NCI-H2227 treated with DMSO at 0.1 percent for 48 hours (cell line): ENCODE measurements at regions not wholly inside any gene's neighbourhood (a gene's known extent, or its start where the extent isn't known, plus 50 kb on each side); places are given as distances from the start of the nearest gene placed in this dataset.

Source experiments
- DNase-seq: peaks from one replicate; lab custom pipeline; 2025; lab: John Stamatoyannopoulos, UW

DNA sequence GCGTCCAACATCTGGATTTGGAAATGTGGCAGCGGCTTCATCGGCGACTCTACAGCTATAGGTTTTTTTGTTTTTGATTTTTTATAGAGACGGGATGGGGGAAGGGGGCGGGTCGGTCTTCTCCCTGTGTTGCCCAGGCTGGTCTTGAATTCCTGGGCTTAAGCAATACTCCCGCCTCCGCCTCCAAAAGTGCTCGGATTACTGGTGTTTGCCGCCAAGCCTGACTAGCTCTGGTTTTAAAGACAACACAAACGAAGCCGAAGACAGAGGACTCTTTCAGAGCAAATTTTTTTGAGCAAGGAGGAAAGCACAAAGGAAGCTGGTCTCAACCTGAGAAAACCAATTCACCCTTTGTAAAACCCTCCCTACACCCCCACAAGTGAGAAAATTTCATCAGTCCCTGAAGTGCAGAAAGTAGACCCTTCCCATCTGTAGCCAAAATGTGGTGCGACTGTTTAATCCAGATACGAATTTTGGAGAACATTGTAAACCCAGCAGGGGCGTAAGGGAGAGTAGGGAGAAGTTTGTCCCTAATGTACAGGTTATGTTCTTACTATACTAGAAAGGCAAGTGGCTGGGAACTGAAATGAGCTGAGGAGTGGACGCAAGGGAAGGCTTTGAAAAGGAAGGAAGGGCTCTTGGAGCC lies 185.9 kb downstream of the TRIM27 start:
- no peak for DNase-seq

GRCh38 chr6:28738396-28738765 lies 185.4 kb downstream of the TRIM27 start:
- no peak for DNase-seq

DNA sequence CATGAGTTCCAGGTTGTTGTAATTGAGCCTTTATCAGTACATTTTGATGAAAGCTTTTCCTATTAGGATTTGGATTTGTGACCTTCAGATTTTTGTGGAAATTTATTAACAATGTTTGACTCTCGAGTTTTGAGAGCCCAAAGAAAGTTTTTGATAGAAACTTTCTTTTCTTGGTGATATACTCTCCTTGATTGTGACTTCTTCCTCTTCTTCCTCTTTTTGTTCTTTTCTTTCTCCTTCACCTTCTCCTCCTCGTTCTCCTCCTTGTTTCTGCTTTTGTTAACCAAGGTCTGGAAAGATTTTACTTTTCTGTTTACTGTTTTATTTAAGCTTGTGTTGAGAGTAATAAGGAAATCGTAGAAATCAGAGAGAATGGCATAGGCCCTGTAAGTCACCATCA lies 182.4 kb downstream of the TRIM27 start:
- DNase-seq: no peak

GRCh38 chr6:28742668-28743270 lies 181.0 kb downstream of the TRIM27 start:
- peak; percentile 28 for DNase-seq

DNA sequence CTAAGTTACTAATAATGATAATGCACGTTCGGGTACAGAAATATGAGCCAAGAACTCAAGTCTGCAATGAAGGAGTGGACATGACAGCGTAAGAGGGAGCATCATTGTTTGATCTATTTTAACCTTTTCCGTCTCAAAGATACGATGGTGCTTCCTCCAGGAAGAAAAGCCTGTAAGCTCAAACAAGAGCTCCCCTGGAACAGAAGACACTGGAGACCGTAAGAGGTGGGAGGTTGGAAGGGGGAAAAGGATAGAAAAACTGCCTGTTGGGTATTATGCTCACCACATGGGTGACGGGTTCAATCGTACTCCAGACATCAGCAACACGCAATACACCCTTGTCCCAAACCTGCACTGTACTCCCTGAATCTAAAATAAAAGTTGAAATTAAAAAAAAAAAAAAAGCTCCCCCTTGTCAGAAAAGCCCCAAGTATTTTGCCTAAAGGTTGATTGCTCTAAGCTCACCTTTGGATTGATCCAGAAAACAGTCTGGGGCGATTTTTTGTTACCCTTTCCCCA lies 180.5 kb downstream of the TRIM27 start:
- no peak for DNase-seq

DNA sequence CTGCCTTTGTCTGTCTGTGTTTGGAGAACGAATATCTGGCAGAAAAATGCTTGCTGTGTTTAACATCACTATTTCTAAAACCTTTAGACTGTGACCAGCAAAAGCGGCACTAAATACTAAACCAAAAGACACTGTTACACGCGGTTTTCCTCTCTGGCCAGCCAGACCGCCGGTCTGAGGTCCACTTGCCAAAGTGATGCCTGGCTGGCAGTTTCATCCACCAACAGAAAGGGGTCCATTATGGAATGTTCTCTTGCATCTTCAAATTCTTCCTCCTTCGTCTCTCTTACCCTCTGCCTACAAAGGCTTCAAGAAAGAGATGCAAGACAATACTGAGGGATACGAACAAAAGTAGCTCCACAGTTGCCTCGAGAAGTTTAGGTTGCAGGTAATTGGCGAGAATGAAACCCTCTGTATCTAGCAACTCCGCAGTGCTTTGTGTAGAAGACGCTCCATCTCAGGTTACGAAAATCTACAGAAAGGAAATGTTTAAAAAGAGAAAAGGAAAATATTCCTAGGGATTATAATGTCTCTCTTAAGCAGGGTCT lies 176.6 kb downstream of the TRIM27 start:
- DNase-seq: no peak

DNA sequence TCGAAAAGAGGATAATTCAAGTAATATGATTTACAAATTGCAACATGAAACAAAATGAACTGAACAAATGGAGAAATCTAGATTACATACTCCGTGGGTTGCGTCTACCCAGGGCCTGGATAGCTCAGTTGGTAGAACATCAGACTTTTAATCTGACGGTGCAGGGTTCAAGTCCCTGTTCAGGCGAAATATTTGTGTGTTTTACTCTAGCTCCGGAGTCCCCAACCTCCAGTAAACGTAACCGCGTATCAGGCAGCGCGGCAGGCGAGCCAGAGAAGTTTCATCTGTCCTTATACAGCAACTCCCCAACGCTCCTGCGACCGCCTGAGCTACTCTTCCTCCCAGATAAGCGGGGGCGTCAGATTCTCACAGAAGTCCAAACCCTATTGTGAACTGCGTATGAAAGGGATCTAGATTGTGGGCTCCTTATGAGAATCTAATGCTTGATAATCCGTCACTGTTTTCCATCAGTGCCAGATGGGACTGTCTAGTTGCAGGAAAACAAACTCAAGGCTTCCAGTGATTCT lies 176.1 kb downstream of the TRIM27 start:
- no peak for DNase-seq

DNA sequence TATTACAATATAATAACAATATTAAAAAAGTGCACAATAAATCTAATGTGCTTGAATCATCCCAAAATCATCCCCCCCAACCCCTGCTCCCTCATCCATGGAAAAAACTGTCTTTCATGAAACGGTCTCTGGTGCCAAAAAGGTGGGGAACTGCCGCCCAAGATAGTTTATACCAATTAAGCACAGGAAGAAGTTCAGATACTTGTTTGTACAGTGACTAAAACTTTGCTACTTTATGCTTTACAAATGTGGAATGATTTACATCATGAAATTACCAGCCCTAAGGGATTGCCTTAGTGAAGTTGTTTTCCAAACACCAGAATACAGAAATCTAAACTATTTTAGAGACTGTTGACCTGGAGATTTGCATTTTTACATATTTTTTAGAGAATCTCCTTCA lies 175.6 kb downstream of the TRIM27 start:
- DNase-seq: no peak

GRCh38 chr6:28750926-28751458 lies 172.8 kb downstream of the TRIM27 start:
- DNase-seq: no peak

DNA sequence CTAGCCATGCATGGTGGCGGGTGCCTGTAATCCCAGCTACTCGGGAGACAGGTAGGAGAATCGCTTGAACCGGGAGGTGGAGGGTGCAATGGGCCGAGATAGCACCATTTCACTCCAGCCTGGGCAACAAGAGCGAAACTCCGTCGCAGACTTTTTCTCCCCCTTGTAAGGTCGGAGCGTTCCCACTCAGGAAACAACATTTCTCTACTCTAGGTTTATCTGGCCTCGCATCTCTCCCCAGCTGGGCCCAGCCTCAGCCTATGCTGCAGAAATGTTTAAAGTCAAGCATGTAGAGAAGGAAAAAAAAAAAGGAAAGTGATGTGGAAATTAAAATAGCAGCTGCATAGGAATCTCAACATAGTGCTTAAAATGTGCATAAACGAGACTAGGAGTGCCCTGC lies 172.3 kb downstream of the TRIM27 start:
- DNase-seq: no peak

GRCh38 chr6:28751963-28752350 lies 171.8 kb downstream of the TRIM27 start:
- DNase-seq: no peak

GRCh38 chr6:28757429-28758045 lies 166.2 kb downstream of the TRIM27 start:
- DNase-seq: no peak

DNA sequence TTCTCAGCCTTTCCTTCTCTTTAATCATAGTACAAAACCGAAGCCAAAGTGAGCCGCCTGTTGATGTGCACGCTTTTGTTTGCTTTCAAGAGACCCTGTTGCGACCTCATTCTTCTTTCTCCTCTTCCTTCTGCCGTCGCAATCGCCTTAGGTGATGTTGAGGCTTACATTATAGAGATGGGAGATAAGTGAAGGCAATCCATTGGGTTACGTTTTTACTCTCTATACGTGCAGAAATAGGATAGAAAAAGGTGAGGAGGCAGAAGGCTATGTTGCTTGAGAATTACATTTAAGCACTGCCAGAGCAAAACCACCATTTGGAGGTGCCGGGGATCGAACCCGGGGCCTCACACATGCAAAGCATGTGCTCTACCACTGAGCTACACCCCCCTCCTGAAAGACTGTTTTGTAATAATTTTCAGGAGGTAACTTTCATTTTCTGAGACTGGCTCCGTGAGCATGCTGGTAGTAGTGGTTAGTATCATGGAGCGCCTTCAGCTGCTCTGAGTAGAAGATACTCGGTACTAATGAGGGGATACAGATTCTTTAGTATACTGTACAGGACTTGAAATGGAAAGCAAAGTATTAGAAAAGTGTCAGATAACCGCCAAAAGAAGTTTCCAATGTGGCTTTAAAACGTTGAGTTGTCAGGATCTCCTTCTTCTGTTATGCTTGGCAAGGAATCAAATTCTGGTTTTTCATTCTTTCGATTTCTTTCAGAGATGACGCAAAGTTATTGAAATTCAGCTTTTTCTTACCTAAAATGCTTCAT lies 165.6 kb downstream of the TRIM27 start:
- peak; percentile 36 for DNase-seq

- DNase-seq: no peak
These were observed 165.0 kb downstream of the TRIM27 start for GRCh38 chr6:28758818-28759235.

DNA sequence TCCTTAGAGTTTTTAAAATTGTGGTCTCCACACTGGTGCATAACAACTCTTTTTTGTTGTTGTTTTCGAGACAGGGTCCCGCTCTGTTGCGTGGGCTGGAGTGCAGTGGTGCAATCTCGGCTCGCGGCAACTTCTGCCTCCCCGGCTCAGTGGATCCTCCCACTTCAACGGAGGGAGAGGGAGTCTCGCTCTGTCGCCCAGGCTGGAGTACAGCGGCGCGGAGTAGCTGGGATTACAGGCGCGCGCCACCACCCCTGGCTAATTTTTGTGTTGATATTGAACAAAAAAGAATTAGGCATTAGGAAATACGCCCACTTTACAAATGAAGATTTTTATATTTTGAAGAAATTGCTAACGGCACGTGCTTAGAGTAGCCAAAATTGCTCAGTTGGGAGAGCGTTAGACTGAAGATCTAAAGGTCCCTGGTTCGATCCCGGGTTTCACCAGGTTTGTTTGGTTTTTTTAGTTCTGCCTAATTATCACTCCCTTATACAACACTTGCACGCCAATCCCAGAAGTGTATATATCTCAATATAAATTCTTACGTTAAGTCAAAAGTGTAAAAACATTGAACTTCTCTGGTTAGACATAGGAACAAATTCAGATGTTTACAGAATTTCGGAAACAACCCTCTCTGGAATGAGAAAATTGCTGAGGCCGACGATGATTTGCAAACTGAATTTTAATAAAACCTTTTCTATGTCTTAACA lies 159.6 kb downstream of the TRIM27 start:
- no peak for DNase-seq

- no peak for DNase-seq
These were observed 159.0 kb downstream of the TRIM27 start for GRCh38 chr6:28764761-28765282.

DNA sequence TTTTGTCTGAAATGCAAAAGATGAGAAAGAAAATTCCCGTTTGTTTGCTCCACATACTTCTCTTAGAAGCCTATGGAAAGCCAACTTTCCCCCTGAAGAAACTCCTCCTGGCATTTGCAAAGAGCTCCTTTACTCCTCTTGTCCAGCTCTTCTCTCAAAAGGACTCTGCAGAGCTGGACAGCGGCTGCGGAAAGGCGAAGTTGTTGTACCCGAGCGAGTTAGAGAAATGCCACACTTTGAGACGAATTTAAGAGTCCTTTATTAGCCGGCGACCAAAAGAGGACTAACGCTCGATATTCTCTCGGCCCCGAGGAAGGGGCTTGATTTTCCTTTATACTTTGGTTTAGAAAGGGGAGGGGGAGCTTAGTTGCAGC lies 157.8 kb downstream of the TRIM27 start:
- DNase-seq: no peak

- no peak for DNase-seq
These were observed 157.4 kb downstream of the TRIM27 start for GRCh38 chr6:28766426-28766825.

- DNase-seq: no peak
These were observed 156.7 kb downstream of the TRIM27 start for GRCh38 chr6:28767133-28767532.

DNA sequence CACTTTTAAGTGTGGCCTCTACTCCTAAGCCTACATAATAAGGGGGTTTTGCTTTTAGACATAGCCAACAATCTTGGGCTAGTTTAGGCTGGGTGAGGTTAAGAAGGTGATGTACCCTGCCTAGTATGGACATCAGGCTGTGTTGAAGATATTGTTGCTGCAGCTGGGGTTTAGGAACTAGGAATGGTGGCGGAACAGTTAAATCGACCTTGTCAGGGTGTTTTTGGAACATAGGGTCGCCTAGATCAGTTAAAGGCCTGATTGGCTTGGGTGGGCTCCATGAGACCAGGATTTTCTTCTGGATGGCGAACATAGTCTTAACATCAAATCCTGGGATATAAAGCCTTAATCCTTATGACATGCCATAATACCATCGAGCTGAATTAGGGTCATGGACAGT lies 156.1 kb downstream of the TRIM27 start:
- no peak for DNase-seq
